ENCODE measurements at regions not wholly inside any gene's neighbourhood (a gene's known extent, or its start where the extent isn't known, plus 50 kb on each side); places are given as distances from the start of the nearest gene placed in this dataset.

- no peak for DNase-seq
- WGBS (ENCODE audit: low lambda C conversion rate), result 31% methylated on average over 2 of the region's 2 CpGs
- H3K4me2 ChIP-seq, result no peak overlapping the region
- no peaks in the 10 kb centered on the region for H3K36me3 ChIP-seq (replicated peaks in 1 of 2; ENCODE audit: control insufficient read depth in 1 of 2, insufficient read depth in 2 of 2, low read length in 1 of 2)
- no peaks in the 10 kb centered on the region for H3F3A ChIP-seq (replicated peaks; ENCODE audit: insufficient read depth)
- no peaks in the 10 kb centered on the region for H3K9me3 ChIP-seq
- no peak overlapping the region for H3K27ac ChIP-seq (ENCODE audit: low read depth in 2 of 2, low read length in 1 of 2)
- H3K4me3 ChIP-seq (ENCODE audit: low read depth in 2 of 2, low read length in 1 of 2), result no peak overlapping the region
- H3K9me2 ChIP-seq, result no peaks in the 10 kb centered on the region
- TF ChIP-seq USF1 (IDR thresholded peaks at IDR 0.05; ENCODE audit: borderline replicate concordance, low read depth) (no peak), EZH2phosphoT487 (IDR thresholded peaks at IDR 0.05; ENCODE audit: borderline replicate concordance, low read depth) (no peak)
- ChIA-PET CTCF (no interaction called here), POLR2A (no interaction called here)
- H2AFZ ChIP-seq (ENCODE audit: low read depth), result no peak overlapping the region
- no peaks in the 10 kb centered on the region for H3K4me1 ChIP-seq (ENCODE audit: control insufficient read depth in 1 of 2, insufficient read depth in 2 of 2, low read depth in 1 of 2, low read length in 1 of 2)
- H3K27me3 ChIP-seq (ENCODE audit: insufficient read depth), result no peaks in the 10 kb centered on the region
- no peaks in the 10 kb centered on the region for H3K79me2 ChIP-seq (ENCODE audit: insufficient read depth)
- no peaks in the 10 kb centered on the region for H4K20me1 ChIP-seq (ENCODE audit: insufficient read depth)
- H3K9ac ChIP-seq, result no peak overlapping the region
Measured at GRCh38 chr14:41490323-41490722, 116.4 kb upstream of the LRFN5 start.

GRCh38 chr14:41489315-41489972, 117.2 kb upstream of the LRFN5 start:
- Histone ChIP-seq H3K9me2 (no peaks in the 10 kb centered on the region), H4K20me1 (ENCODE audit: insufficient read depth) (no peaks in the 10 kb centered on the region), H3K27ac (ENCODE audit: low read depth in 2 of 2, low read length in 1 of 2) (no peak overlapping the region), H3K4me1 (ENCODE audit: control insufficient read depth in 1 of 2, insufficient read depth in 2 of 2, low read depth in 1 of 2, low read length in 1 of 2) (no peaks in the 10 kb centered on the region), H3K27me3 (ENCODE audit: insufficient read depth) (no peaks in the 10 kb centered on the region), H3K79me2 (ENCODE audit: insufficient read depth) (no peaks in the 10 kb centered on the region), H3K9ac (no peak overlapping the region), H3K4me3 (ENCODE audit: low read depth in 2 of 2, low read length in 1 of 2) (no peak overlapping the region), H3K36me3 (replicated peaks in 1 of 2; ENCODE audit: control insufficient read depth in 1 of 2, insufficient read depth in 2 of 2, low read length in 1 of 2) (no peaks in the 10 kb centered on the region), H3K4me2 (no peak overlapping the region), H3K9me3 (no peaks in the 10 kb centered on the region), H2AFZ (ENCODE audit: low read depth) (no peak overlapping the region), H3F3A (replicated peaks; ENCODE audit: insufficient read depth) (no peaks in the 10 kb centered on the region)
- DNase-seq, result no peak
- no peak for TF ChIP-seq SMC3 (IDR thresholded peaks at IDR 0.05; ENCODE audit: low read depth, low read length)
- no peak for TF ChIP-seq PBX3 (IDR thresholded peaks at IDR 0.05)
- TF ChIP-seq FOXJ3 (CRISPR knock-in tag; IDR thresholded peaks at IDR 0.05), result no peak
- TF ChIP-seq NRF1 (IDR thresholded peaks at IDR 0.05; ENCODE audit: low read depth, low read length), result no peak
- TF ChIP-seq POLR2AphosphoS5 (IDR thresholded peaks at IDR 0.05; ENCODE audit: low read depth, low read length), result no peak
- TF ChIP-seq USF1 (IDR thresholded peaks at IDR 0.05; ENCODE audit: borderline replicate concordance, low read depth), result no peak
- TF ChIP-seq CHD2 (IDR thresholded peaks at IDR 0.05; ENCODE audit: low read length, partially characterized antibody), result no peak
- no peak for TF ChIP-seq TAF1 (IDR thresholded peaks at IDR 0.05; ENCODE audit: borderline replicate concordance, low read depth, low read length)
- no peak for TF ChIP-seq FOSL2 (IDR thresholded peaks at IDR 0.05; ENCODE audit: borderline replicate concordance, low read depth)
- no peak for TF ChIP-seq GABPA (IDR thresholded peaks at IDR 0.05; ENCODE audit: low read depth)
- no peak for TF ChIP-seq RCOR1 (IDR thresholded peaks at IDR 0.05; ENCODE audit: low read length)
- no peak for TF ChIP-seq RAD21 (IDR thresholded peaks at IDR 0.05; ENCODE audit: low read length)
- TF ChIP-seq EZH2phosphoT487 (IDR thresholded peaks at IDR 0.05; ENCODE audit: borderline replicate concordance, low read depth), result no peak
- TF ChIP-seq GATA2 (CRISPR knock-in tag; IDR thresholded peaks at IDR 0.05), result no peak
- no peak for TF ChIP-seq RFX5 (IDR thresholded peaks at IDR 0.05; ENCODE audit: low read length)
- ChIA-PET CTCF (no interaction called here), POLR2A (no interaction called here)
